Testis (tissue), 2 donors: ENCODE measurements at regions not wholly inside any gene's neighbourhood (a gene's known extent, or its start where the extent isn't known, plus 50 kb on each side); places are given as distances from the start of the nearest gene placed in this dataset.

ENCODE experiments used
- POLR2A ChIP-seq: fragments of 450-650 bp; IDR thresholded peaks from one replicate; pipeline ENCODE4 v1.6.1; 2017; ENCODE audit warnings: antibody characterized with exemption, mild to moderate bottlenecking, moderate library complexity
- TF ChIP-seq, protein P1 (sequence below), 3 experiments: fragments of 450-650 bp in 2 of 3; fragments of 200-600 bp in 1 of 3; sonication (generic) in 1 of 3; IDR thresholded peaks; one replicate each; pipeline ENCODE4 v1.5.1; 2016 to 2019; ENCODE audit warnings: antibody characterized with exemption in 3 of 3, mild to moderate bottlenecking in 2 of 3, moderate library complexity in 1 of 3

DNA sequence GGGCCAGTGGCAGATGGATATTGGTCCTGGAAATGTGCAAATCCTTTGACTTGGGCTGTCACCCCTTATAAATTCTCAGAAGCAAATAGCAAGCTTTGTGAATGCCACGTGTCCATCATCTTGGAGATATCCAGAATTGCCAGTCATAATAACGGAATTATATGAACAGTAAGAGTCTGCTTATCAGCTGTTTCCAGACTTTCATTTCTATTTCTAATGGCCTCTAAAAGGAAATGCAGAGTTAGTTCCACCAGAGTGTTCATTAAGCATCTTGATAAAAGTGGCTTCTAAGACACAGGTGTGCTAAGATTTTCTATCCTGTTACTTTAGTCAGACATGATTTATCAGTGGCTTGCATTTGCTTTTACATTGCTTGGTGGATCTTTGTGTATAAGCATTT lies 87.4 kb downstream of the RAMP3 start:
- TF ChIP-seq, protein P1, sequence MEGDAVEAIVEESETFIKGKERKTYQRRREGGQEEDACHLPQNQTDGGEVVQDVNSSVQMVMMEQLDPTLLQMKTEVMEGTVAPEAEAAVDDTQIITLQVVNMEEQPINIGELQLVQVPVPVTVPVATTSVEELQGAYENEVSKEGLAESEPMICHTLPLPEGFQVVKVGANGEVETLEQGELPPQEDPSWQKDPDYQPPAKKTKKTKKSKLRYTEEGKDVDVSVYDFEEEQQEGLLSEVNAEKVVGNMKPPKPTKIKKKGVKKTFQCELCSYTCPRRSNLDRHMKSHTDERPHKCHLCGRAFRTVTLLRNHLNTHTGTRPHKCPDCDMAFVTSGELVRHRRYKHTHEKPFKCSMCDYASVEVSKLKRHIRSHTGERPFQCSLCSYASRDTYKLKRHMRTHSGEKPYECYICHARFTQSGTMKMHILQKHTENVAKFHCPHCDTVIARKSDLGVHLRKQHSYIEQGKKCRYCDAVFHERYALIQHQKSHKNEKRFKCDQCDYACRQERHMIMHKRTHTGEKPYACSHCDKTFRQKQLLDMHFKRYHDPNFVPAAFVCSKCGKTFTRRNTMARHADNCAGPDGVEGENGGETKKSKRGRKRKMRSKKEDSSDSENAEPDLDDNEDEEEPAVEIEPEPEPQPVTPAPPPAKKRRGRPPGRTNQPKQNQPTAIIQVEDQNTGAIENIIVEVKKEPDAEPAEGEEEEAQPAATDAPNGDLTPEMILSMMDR (IDR thresholded peaks at IDR 0.05), result no peak
- TF ChIP-seq POLR2A, result no peak
